K562 (cell line): ENCODE measurements at regions not wholly inside any gene's neighbourhood (a gene's known extent, or its start where the extent isn't known, plus 50 kb on each side); places are given as distances from the start of the nearest gene placed in this dataset.

Experiments used
- ATAC-seq: fragments of 200-7000 bp; cut with Tn5 transposase; 3 replicates; pipeline ENCODE4 v1.9.1; 2020; ENCODE audit warnings: moderate library complexity
- BruUV-seq: library from RNA; stranded (reverse); fragments of 400-500 nt; replicated peaks from 2 replicates; lab custom pipeline; 2021; lab: Mats Ljungman, UMichigan
- CTCF ChIA-PET: fragments of 300-600 bp; formaldehyde crosslinking; extraction: SDS; loops from one replicate; lab custom pipeline; 2021; ENCODE audit warnings: low intra/inter-chr PET ratio; lab: Yijun Ruan, JAX
- POLR2A ChIA-PET: fragments of 300-600, 350-650 bp; sonication (Branson Sonifier 250); formaldehyde crosslinking; extraction: SDS; loops from one replicate; lab custom pipeline; 2021; ENCODE audit warnings: antibody characterized with exemption, inconsistent platforms; lab: Yijun Ruan, JAX
- DNase-seq, 4 experiments: peaks; one replicate each; pipeline versions ENCODE4 v3.0.0 to v3.0.0-alpha.2; 2011 to 2018; ENCODE audit warnings: low spot score in 3 of 4, mixed read lengths in 3 of 4; ENCODE audit errors: extremely low read depth in 1 of 4
- FAIRE-seq: peaks from 2 replicates; lab custom pipeline; 2011; peaks lifted over from hg19 to GRCh38; lab: Jason Lieb, UNC
- H2AFZ ChIP-seq: 2 replicates; pipeline ENCODE4 v1.6.0; 2011; ENCODE audit warnings: low read depth, low read length, control low read depth, inconsistent platforms
- H3K27ac ChIP-seq: fragments of 200-600 bp; 3 replicates; pipeline ENCODE4 v1.8.0; 2011; ENCODE audit warnings: low read depth, mild to moderate bottlenecking, control low read depth, inconsistent platforms, low read length, moderate library complexity, mixed read lengths; ENCODE audit errors: extremely low read depth
- H3K27me3 ChIP-seq, 2 experiments: fragments of 300-600 bp in 1 of 2; 2 replicates in 1 of 2; 3 replicates in 1 of 2; pipeline versions ENCODE4 v1.6.0 to v1.8.0; 2011; ENCODE audit warnings: inconsistent platforms in 2 of 2, low read length in 2 of 2, mild to moderate bottlenecking in 1 of 2, mixed read lengths in 1 of 2, moderate library complexity in 1 of 2; ENCODE audit not compliant: control insufficient read depth in 2 of 2, insufficient read depth in 2 of 2
- H3K36me3 ChIP-seq: fragments of 300-600 bp; 3 replicates; pipeline ENCODE4 v1.8.0; 2011; ENCODE audit warnings: mild to moderate bottlenecking, low read length, inconsistent platforms; ENCODE audit not compliant: control insufficient read depth, insufficient read depth
- H3K4me1 ChIP-seq, 2 experiments: fragments of 200-600 bp in 1 of 2; replicated peaks in 1 of 2; 2 replicates in 1 of 2; 3 replicates in 1 of 2; pipeline versions ENCODE4 v1.5.1 to v1.8.0; 2011; ENCODE audit warnings: inconsistent platforms in 2 of 2, low read length in 2 of 2, mild to moderate bottlenecking in 1 of 2, mixed read lengths in 1 of 2, moderate library complexity in 1 of 2; ENCODE audit not compliant: control insufficient read depth in 2 of 2, insufficient read depth in 2 of 2
- H3K4me2 ChIP-seq: 2 replicates; pipeline ENCODE4 v1.6.1; 2011; ENCODE audit warnings: low read length, control low read depth, inconsistent platforms, mixed read lengths; ENCODE audit not compliant: insufficient read depth
- H3K4me3 ChIP-seq: fragments of 200-600 bp; sonication (generic), shearing (Covaris generic); 2 replicates; pipeline ENCODE4 v1.5.1; 2016; ENCODE audit warnings: control low read depth, inconsistent platforms
- H3K79me2 ChIP-seq: fragments of 200-600 bp; 3 replicates; pipeline ENCODE4 v1.8.0; 2011; ENCODE audit warnings: low read length, inconsistent platforms; ENCODE audit not compliant: control insufficient read depth, insufficient read depth
- H3K9ac ChIP-seq, 2 experiments: 2 replicates each; pipeline versions ENCODE4 v1.6.0 to v1.6.1; 2011; ENCODE audit warnings: low read depth in 2 of 2, low read length in 2 of 2, control low read depth in 1 of 2, inconsistent platforms in 1 of 2, mild to moderate bottlenecking in 1 of 2, mixed read lengths in 1 of 2; ENCODE audit not compliant: insufficient read depth in 1 of 2
- H3K9me1 ChIP-seq: one replicate; pipeline ENCODE4 v1.6.0; 2011; ENCODE audit warnings: inconsistent platforms, mild to moderate bottlenecking, low read length, moderate library complexity; ENCODE audit not compliant: control insufficient read depth, insufficient read depth
- H3K9me3 ChIP-seq: replicated peaks from 2 replicates; pipeline ENCODE4 v1.5.1; 2011; ENCODE audit warnings: low read depth, low read length, inconsistent platforms; ENCODE audit not compliant: control insufficient read depth, insufficient read depth
- H4K20me1 ChIP-seq: replicated peaks from 2 replicates; pipeline ENCODE4 v1.6.1; 2011; ENCODE audit warnings: low read length, inconsistent platforms, mixed read lengths; ENCODE audit not compliant: control insufficient read depth, insufficient read depth
- CHD7 ChIP-seq: fragments of 200-600 bp; sonication (generic); IDR thresholded peaks from one replicate; pipeline ENCODE4 v1.6.1; 2012; ENCODE audit warnings: mild to moderate bottlenecking, low read depth, low read length, inconsistent platforms
- HNRNPLL ChIP-seq: fragments of 200-400 bp; formaldehyde crosslinking; IDR thresholded peaks from 2 replicates; pipeline ENCODE4 v1.6.1; 2017; ENCODE audit warnings: low read length, low read depth, mild to moderate bottlenecking; ENCODE audit not compliant: poor library complexity, severe bottlenecking
- MYC ChIP-seq, 2 experiments: fragments of 250-450 bp in 1 of 2; sonication (Bioruptor Pico) in 1 of 2; IDR thresholded peaks; 2 replicates each; pipeline versions ENCODE4 v1.5.1 to v1.6.1; 2012 to 2021; ENCODE audit warnings: low read depth in 2 of 2, borderline replicate concordance in 1 of 2, improper control_type of control experiment in 1 of 2, low read length in 1 of 2, mild to moderate bottlenecking in 1 of 2, moderate library complexity in 1 of 2
- RAD51 ChIP-seq: fragments of 450-650 bp; IDR thresholded peaks from 2 replicates; pipeline ENCODE4 v1.7.1; 2016; ENCODE audit warnings: low read depth, mild to moderate bottlenecking, borderline replicate concordance
- SRSF1 ChIP-seq: fragments of 200-400 bp; formaldehyde crosslinking; IDR thresholded peaks from 2 replicates; pipeline ENCODE4 v1.6.1; 2017; ENCODE audit warnings: mild to moderate bottlenecking, low read depth, low read length, moderate library complexity
- ZBTB7A ChIP-seq: IDR thresholded peaks from 2 replicates; pipeline ENCODE4 v1.6.1; 2011; ENCODE audit warnings: low read depth, mild to moderate bottlenecking, low read length, moderate library complexity, borderline replicate concordance; ENCODE audit not compliant: control insufficient read depth
- WGBS: fragments of 100-300 bp; shearing (Covaris generic); methylation state at CpG from one replicate; pipeline ENCODE4 v1.1.6; 2016; ENCODE audit warnings: low coverage, mixed read lengths; ENCODE audit not compliant: insufficient coverage; ENCODE audit errors: missing lambda C conversion rate; 5-methylcytosine and 5-hydroxymethylcytosine counted together
- in situ Hi-C: fragments of 300-500 bp; cut with MboI; formaldehyde crosslinking; loops from 4 replicates; pipeline ENCODE4 v1.15.0; 2018; ENCODE audit warnings: inconsistent platforms, mixed read lengths
- intact Hi-C: fragments of 100-400 bp; cut with micrococcal nuclease; formaldehyde crosslinking; loops from 2 replicates; pipeline ENCODE4 v1.14.2; 2022
- TF ChIP-seq, protein P1 (sequence below): fragments of 150-350 bp; IDR thresholded peaks from 2 replicates; pipeline ENCODE4 v1.6.1; 2014; ENCODE audit warnings: low read depth, mild to moderate bottlenecking, low read length, borderline replicate concordance

DNA sequence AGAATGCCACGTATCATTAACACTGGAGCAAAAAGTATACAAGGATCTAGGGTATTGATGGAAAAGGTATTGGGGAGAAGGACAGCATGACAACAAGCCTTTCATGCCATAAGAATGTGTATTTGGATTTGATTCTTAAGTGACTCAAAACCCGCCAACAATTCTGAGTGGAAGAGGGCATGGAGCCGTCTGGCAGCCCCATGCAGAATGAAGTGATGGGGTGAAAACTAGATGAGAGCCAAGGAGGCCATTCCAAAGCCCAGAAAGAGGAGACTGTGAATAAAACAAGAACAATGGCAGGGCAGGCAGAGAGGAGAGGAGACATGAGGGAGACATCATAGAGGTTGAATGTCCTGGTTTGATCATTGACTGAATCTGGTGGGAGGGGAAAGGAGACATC is 272.3 kb upstream of the WWC1 start:
- intact Hi-C loops (no loop called here), in situ Hi-C loops (no loop called here)
- H3K9me1 ChIP-seq = no peaks in the 10 kb centered on the region
- no peaks in the 10 kb centered on the region for H3K79me2 ChIP-seq
- 0% methylated on average over 3 of the region's 3 CpGs for WGBS
- no peak overlapping the region for H3K4me2 ChIP-seq
- no peaks in the 10 kb centered on the region for H3K9me3 ChIP-seq
- ATAC-seq = no peak
- no peak for FAIRE-seq
- no TSS peak for BruUV-seq
- no peak overlapping the region for H3K27ac ChIP-seq
- no peaks in the 10 kb centered on the region for H4K20me1 ChIP-seq
- no peaks in the 10 kb centered on the region for H3K36me3 ChIP-seq
- no peaks in the 10 kb centered on the region for H3K4me1 ChIP-seq
- ChIA-PET CTCF (no interaction called here), POLR2A (no interaction called here)
- H3K4me3 ChIP-seq = no peak overlapping the region
- H2AFZ ChIP-seq = no peak overlapping the region
- peaks cover 0 to 9% of the 10 kb centered on the region in 2 experiments; a peak in 1 of 5 replicates for H3K27me3 ChIP-seq
- no peak for DNase-seq
- H3K9ac ChIP-seq = no peak overlapping the region
- TF ChIP-seq RAD51 = no peak
- no peak for TF ChIP-seq HNRNPLL
- TF ChIP-seq ZBTB7A = no peak
- TF ChIP-seq MYC (IDR thresholded peaks at IDR 0.05; ENCODE audit: low read depth, low read length) = no peak
- TF ChIP-seq MYC (CRISPR knock-in tag; IDR thresholded peaks at IDR 0.05; ENCODE audit: borderline replicate concordance, low read depth) = no peak
- TF ChIP-seq, protein P1, sequence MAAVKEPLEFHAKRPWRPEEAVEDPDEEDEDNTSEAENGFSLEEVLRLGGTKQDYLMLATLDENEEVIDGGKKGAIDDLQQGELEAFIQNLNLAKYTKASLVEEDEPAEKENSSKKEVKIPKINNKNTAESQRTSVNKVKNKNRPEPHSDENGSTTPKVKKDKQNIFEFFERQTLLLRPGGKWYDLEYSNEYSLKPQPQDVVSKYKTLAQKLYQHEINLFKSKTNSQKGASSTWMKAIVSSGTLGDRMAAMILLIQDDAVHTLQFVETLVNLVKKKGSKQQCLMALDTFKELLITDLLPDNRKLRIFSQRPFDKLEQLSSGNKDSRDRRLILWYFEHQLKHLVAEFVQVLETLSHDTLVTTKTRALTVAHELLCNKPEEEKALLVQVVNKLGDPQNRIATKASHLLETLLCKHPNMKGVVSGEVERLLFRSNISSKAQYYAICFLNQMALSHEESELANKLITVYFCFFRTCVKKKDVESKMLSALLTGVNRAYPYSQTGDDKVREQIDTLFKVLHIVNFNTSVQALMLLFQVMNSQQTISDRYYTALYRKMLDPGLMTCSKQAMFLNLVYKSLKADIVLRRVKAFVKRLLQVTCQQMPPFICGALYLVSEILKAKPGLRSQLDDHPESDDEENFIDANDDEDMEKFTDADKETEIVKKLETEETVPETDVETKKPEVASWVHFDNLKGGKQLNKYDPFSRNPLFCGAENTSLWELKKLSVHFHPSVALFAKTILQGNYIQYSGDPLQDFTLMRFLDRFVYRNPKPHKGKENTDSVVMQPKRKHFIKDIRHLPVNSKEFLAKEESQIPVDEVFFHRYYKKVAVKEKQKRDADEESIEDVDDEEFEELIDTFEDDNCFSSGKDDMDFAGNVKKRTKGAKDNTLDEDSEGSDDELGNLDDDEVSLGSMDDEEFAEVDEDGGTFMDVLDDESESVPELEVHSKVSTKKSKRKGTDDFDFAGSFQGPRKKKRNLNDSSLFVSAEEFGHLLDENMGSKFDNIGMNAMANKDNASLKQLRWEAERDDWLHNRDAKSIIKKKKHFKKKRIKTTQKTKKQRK = no peak
- no peak for TF ChIP-seq CHD7
- TF ChIP-seq SRSF1 = no peak
